GM13977 (cell line): ENCODE measurements at regions not wholly inside any gene's neighbourhood (a gene's known extent, or its start where the extent isn't known, plus 50 kb on each side); places are given as distances from the start of the nearest gene placed in this dataset.
"Not testable (repeated sequence)": the region's sequence is repeated elsewhere in the genome, so short reads cannot be mapped to it uniquely, and the experiment has no call there.

Experiments
- DNase-seq: peaks from one replicate; pipeline ENCODE4 v3.0.0; 2012; ENCODE audit warnings: low spot score
- CTCF ChIP-seq: IDR thresholded peaks from 2 replicates; pipeline ENCODE4 v1.5.1; 2012; ENCODE audit warnings: mild to moderate bottlenecking, control low read depth; ENCODE audit not compliant: insufficient read depth; ENCODE audit errors: extremely low read depth, missing control alignments
- in situ Hi-C: fragments of 300-500 bp; cut with MboI; formaldehyde crosslinking; loops from one replicate; pipeline ENCODE4 v1.12.0; 2022; ENCODE audit warnings: low sequenced_read_pairs, low pct_unique_long_range_greater_than_20kb, mixed read lengths, inconsistent platforms; ENCODE audit not compliant: unreplicated experiment

GRCh38 chr1:232123775-232124659, 497.4 kb downstream of the DISC1 start:
- no peak for DNase-seq
- TF ChIP-seq CTCF: no peak
- in situ Hi-C loops: no loop called here

GRCh38 chr1:232117903-232118302, 491.3 kb downstream of the DISC1 start:
- DNase-seq, in situ Hi-C loops: not testable (repeated sequence)

GRCh38 chr1:232114985-232115384, 488.4 kb downstream of the DISC1 start:
- no peak for TF ChIP-seq CTCF
- in situ Hi-C loops: no loop called here
- no peak for DNase-seq

GRCh38 chr1:232112076-232112475, 485.5 kb downstream of the DISC1 start:
- no peak for TF ChIP-seq CTCF
- DNase-seq: no peak
- in situ Hi-C loops: no loop called here

GRCh38 chr1:232111611-232112010, 485.0 kb downstream of the DISC1 start:
- TF ChIP-seq CTCF: no peak
- in situ Hi-C loops: no loop called here
- no peak for DNase-seq

- no peak for DNase-seq
- in situ Hi-C loops: no loop called here
- TF ChIP-seq CTCF: no peak
Measured at GRCh38 chr1:232110281-232111090, 483.9 kb downstream of the DISC1 start.

GRCh38 chr1:232109391-232109790, 482.8 kb downstream of the DISC1 start:
- in situ Hi-C loops: no loop called here

More at GRCh38 chr1:232109391-232109790, 482.8 kb downstream of the DISC1 start:
- no peak for TF ChIP-seq CTCF
- no peak for DNase-seq
